ENCODE measurements at regions not wholly inside any gene's neighbourhood (a gene's known extent, or its start where the extent isn't known, plus 50 kb on each side); places are given as distances from the start of the nearest gene placed in this dataset.

DNA sequence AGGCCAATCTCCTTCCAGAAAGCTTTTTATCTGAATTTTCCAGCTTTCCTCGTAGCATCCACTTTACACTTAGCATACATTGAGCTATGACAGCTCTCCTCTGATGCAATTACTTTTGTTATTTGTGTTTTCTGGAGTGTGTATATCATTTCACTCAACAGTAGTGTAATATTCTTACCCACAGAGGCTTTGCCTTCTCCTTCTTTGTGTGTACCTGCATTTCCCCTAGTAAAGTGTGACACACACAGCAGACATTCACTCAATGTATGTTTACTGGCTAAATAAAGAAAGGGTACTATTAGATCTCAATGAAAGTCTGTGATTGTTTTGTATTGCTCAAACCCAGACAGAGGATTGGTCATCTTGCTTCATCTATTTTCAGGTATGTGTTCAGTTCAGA, 193.7 kb upstream of the MEX3C start:
- TF ChIP-seq, protein P1, sequence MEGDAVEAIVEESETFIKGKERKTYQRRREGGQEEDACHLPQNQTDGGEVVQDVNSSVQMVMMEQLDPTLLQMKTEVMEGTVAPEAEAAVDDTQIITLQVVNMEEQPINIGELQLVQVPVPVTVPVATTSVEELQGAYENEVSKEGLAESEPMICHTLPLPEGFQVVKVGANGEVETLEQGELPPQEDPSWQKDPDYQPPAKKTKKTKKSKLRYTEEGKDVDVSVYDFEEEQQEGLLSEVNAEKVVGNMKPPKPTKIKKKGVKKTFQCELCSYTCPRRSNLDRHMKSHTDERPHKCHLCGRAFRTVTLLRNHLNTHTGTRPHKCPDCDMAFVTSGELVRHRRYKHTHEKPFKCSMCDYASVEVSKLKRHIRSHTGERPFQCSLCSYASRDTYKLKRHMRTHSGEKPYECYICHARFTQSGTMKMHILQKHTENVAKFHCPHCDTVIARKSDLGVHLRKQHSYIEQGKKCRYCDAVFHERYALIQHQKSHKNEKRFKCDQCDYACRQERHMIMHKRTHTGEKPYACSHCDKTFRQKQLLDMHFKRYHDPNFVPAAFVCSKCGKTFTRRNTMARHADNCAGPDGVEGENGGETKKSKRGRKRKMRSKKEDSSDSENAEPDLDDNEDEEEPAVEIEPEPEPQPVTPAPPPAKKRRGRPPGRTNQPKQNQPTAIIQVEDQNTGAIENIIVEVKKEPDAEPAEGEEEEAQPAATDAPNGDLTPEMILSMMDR (IDR thresholded peaks at IDR 0.05): no peak
- TF ChIP-seq POLR2A (IDR thresholded peaks at IDR 0.05): no peak
- no peak for TF ChIP-seq EP300 (IDR thresholded peaks at IDR 0.05)
